Panc1 (cell line): ENCODE measurements at regions not wholly inside any gene's neighbourhood (a gene's known extent, or its start where the extent isn't known, plus 50 kb on each side); places are given as distances from the start of the nearest gene placed in this dataset.

Experiments
- POLR2AphosphoS5 ChIP-seq: IDR thresholded peaks from 2 replicates; pipeline ENCODE4 v1.6.1; 2012; ENCODE audit warnings: mild to moderate bottlenecking, low read depth, low read length, moderate library complexity
- SIN3A ChIP-seq: IDR thresholded peaks from 2 replicates; pipeline ENCODE4 v1.6.1; 2012; ENCODE audit warnings: low read depth, mild to moderate bottlenecking, low read length, moderate library complexity, borderline replicate concordance; ENCODE audit not compliant: insufficient read depth
- TCF7L2 ChIP-seq: IDR thresholded peaks from 2 replicates; pipeline ENCODE4 v1.6.1; 2011; ENCODE audit warnings: mild to moderate bottlenecking, low read depth, low read length, inconsistent platforms
- TF ChIP-seq, protein P1 (sequence below): fragments of 450-650 bp; IDR thresholded peaks from 2 replicates; pipeline ENCODE4 v1.5.1; 2017; ENCODE audit warnings: mild to moderate bottlenecking
- TF ChIP-seq, protein P2 (sequence below), 2 experiments: IDR thresholded peaks; 2 replicates each; pipeline ENCODE4 v1.6.1; 2011 to 2012; ENCODE audit warnings: low read depth in 2 of 2, control low read depth in 1 of 2, low read length in 1 of 2, mild to moderate bottlenecking in 1 of 2, moderate library complexity in 1 of 2; ENCODE audit not compliant: insufficient read depth in 1 of 2

DNA sequence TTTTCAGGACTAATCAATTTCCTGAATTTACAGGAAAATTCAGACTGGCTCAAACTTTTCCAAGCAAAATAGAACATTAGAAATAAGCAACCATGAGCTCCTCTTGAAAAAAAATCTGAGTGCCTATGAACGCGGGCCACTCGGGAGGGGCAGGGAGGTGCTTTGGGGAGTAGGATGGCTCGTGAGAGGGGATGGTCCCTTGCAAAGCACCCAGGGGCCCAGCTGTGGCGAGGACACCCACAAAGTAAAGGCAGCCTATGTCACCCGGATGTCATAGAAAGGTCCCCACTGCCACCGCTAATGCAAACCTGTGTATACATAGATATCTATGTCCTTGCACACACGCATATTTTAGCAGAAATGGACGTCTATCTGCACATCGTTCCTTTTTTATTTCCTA is 309.9 kb downstream of the ADGRD1 start:
- TF ChIP-seq, protein P1, sequence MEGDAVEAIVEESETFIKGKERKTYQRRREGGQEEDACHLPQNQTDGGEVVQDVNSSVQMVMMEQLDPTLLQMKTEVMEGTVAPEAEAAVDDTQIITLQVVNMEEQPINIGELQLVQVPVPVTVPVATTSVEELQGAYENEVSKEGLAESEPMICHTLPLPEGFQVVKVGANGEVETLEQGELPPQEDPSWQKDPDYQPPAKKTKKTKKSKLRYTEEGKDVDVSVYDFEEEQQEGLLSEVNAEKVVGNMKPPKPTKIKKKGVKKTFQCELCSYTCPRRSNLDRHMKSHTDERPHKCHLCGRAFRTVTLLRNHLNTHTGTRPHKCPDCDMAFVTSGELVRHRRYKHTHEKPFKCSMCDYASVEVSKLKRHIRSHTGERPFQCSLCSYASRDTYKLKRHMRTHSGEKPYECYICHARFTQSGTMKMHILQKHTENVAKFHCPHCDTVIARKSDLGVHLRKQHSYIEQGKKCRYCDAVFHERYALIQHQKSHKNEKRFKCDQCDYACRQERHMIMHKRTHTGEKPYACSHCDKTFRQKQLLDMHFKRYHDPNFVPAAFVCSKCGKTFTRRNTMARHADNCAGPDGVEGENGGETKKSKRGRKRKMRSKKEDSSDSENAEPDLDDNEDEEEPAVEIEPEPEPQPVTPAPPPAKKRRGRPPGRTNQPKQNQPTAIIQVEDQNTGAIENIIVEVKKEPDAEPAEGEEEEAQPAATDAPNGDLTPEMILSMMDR: no peak
- TF ChIP-seq TCF7L2: no peak
- no peak for TF ChIP-seq POLR2AphosphoS5
- TF ChIP-seq, protein P2, sequence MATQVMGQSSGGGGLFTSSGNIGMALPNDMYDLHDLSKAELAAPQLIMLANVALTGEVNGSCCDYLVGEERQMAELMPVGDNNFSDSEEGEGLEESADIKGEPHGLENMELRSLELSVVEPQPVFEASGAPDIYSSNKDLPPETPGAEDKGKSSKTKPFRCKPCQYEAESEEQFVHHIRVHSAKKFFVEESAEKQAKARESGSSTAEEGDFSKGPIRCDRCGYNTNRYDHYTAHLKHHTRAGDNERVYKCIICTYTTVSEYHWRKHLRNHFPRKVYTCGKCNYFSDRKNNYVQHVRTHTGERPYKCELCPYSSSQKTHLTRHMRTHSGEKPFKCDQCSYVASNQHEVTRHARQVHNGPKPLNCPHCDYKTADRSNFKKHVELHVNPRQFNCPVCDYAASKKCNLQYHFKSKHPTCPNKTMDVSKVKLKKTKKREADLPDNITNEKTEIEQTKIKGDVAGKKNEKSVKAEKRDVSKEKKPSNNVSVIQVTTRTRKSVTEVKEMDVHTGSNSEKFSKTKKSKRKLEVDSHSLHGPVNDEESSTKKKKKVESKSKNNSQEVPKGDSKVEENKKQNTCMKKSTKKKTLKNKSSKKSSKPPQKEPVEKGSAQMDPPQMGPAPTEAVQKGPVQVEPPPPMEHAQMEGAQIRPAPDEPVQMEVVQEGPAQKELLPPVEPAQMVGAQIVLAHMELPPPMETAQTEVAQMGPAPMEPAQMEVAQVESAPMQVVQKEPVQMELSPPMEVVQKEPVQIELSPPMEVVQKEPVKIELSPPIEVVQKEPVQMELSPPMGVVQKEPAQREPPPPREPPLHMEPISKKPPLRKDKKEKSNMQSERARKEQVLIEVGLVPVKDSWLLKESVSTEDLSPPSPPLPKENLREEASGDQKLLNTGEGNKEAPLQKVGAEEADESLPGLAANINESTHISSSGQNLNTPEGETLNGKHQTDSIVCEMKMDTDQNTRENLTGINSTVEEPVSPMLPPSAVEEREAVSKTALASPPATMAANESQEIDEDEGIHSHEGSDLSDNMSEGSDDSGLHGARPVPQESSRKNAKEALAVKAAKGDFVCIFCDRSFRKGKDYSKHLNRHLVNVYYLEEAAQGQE (IDR thresholded peaks at IDR 0.05; ENCODE audit: insufficient read depth in 1 of 2, low read depth in 2 of 2, low read length in 1 of 2): no peak
- TF ChIP-seq SIN3A: no peak
